ENCODE measurements at regions not wholly inside any gene's neighbourhood (a gene's known extent, or its start where the extent isn't known, plus 50 kb on each side); places are given as distances from the start of the nearest gene placed in this dataset.

- TF ChIP-seq CTCF (IDR thresholded peaks at IDR 0.05; ENCODE audit: low read depth, low read length, missing input control) = no peak
- no peak for TF ChIP-seq GABPA (IDR thresholded peaks at IDR 0.05 in 1 of 2, conservative IDR thresholded peaks at IDR 0.05 in 1 of 2)
- no peak for TF ChIP-seq TAF1 (conservative IDR thresholded peaks at IDR 0.05)
- TF ChIP-seq YY1 (IDR thresholded peaks at IDR 0.05) = no peak
- TF ChIP-seq ATF3 (IDR thresholded peaks at IDR 0.05) = no peak
- TF ChIP-seq REST (IDR thresholded peaks at IDR 0.05) = no peak
- TF ChIP-seq RAD21 (IDR thresholded peaks at IDR 0.05) = no peak
- TF ChIP-seq MAX (IDR thresholded peaks at IDR 0.05) = no peak
- TF ChIP-seq FOXA1 (IDR thresholded peaks at IDR 0.05) = no peak
- TF ChIP-seq ZBTB33 (IDR thresholded peaks at IDR 0.05) = no peak
- TF ChIP-seq JUND (IDR thresholded peaks at IDR 0.05) = no peak
- no peak for TF ChIP-seq EGR1 (IDR thresholded peaks at IDR 0.05; ENCODE audit: low read depth in 2 of 2)
- TF ChIP-seq HNF4G (IDR thresholded peaks at IDR 0.05) = no peak
- no peak for TF ChIP-seq RXRA (IDR thresholded peaks at IDR 0.05)
Observed at GRCh38 chr19:30231408-30232318, 140.5 kb upstream of the ZNF536 start.

All from liver (tissue), 3 donors.